ENCODE measurements at regions not wholly inside any gene's neighbourhood (a gene's known extent, or its start where the extent isn't known, plus 50 kb on each side); places are given as distances from the start of the nearest gene placed in this dataset.
"Not testable (repeated sequence)": the region's sequence is repeated elsewhere in the genome, so short reads cannot be mapped to it uniquely, and the experiment has no call there.

DNA sequence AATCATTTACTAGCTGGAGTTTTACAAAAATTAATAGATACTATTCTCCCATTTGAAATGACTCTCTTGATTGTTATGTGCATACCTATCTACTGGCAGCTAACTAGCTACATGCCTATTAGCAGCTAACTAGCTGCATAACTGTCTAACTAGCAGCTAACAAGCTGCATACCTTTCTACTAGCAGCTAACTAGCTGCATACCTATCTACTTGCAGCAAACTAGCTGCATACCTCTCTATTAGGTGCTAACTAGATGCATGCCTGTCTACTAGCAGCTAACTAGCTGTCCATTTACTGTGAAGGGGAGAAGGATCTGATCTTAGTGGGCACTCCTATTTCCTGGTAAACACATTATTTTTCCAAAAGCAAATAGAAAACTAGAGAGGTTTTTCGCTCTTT, 439.4 kb upstream of the PFKP start:
- no peak for DNase-seq (ENCODE audit: low spot score)

DNA sequence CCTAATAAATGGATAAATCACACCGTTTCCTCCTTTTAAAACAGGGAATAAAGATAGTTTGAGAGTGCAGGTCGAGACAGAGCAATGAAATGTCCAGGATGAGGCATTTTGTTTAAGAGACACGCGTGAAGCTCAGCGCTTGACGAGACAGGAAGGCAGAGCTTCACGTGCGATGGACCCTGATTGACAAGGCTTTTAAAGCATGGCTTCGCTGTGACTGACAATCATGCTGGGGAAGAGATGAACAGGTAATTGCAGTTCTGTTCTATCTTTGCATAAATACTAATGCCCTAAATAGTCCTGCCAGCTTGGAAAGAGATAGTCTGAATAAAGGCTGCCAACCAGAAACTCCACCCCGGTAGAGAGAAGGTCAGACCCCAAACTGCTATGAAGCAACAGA, 442.3 kb upstream of the PFKP start:
- DNase-seq (ENCODE audit: low spot score) = no peak

DNA sequence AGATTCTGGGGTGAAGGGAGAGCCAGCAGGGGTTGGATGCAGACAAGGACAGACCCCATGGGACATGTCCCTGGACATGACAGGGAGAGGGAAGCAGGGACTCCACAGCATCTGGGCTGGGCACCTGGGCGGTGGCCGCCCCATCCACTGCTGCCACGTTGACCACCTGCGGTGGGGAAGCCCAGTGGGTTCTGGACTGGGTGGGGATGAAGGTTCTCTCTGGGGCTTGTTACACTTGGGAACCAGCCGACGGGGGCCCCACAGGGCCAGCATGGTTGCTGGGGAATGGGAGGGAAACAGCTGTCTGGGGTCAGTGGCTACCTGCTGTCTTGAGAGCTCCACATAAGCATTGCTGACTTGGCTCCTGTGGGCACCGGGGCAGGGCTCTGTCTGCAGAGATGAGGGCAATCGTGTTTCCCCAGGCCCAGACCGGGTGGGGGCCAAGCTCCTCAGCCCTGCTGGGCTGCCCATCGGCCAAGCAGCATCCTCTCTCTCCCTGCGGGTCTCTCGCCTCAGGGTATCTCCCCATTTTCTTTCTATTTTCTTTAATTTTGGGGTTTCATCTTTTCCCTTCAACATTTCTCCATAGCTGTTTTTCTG, 443.6 kb upstream of the PFKP start:
- DNase-seq (ENCODE audit: low spot score) = no peak

DNA sequence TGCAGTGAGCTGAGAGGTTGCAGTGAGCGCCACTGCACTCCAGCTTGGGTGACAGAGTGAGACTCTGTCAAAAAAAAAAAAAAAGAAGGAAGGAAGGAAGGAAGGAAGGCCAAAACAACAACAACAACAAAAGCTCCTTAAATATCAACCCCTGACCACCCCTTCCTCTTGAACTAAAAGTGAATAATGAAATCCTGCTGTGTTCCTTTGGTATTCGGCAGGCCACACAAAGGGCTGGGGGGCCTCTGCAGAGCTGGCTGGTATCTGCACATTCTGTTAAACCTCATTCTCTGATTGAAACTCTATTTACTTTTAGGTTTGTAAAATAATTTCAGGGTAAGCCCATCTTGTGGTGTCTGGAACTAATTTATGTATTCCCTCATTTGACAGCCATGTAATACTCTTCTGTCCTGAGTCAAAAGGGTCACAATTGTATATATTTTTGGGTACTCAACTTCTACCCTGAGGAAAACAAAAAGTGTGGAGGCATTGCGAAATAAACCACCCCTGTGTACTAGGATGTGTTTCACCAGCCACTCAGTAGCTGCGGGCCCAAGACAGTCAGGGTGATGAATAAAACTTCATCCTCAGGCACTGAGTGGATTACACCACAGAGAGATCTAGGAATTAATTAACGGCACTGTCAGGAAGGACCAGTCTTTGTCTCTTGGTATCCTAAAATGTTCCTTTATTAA, 446.4 kb upstream of the PFKP start:
- no peak for DNase-seq (ENCODE audit: low spot score)

DNA sequence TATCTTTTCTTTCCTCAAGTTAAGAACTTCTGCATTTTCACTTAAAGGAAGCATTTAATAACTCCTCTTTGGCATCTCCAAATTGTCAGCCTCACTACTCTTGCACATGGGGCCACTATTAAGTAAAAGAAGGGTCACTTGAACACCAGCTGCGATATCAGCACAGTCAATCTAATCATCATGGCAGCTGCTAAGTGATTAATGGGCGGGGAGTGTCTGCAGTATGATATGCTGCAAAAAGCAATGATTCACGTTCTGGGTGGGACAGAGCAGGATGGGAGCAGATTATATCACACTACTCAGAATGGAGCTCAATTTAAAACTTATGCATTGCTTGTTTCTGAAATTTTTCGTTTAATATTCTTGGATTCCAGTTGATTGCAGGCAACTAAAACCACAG, 447.4 kb upstream of the PFKP start:
- DNase-seq (ENCODE audit: low spot score) = no peak

DNA sequence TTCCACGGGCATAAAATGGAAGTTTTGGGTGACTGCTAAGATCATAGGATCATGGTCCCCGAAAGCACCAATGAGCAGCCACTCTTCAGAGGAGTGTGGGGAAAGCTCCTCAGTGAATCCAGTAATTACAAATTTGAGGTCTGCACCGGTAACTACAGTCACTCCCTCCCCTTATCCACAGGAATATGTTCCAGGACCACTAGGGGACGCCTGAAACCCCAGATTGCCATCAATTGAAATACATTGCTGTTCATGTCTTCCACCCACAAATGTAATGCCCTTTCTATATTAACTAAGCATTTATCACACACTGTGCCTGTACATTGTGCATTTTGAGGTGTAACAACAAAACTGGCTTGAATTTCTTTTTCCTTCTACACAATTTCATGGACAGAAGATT, 447.9 kb upstream of the PFKP start:
- DNase-seq (ENCODE audit: low spot score) = no peak

DNA sequence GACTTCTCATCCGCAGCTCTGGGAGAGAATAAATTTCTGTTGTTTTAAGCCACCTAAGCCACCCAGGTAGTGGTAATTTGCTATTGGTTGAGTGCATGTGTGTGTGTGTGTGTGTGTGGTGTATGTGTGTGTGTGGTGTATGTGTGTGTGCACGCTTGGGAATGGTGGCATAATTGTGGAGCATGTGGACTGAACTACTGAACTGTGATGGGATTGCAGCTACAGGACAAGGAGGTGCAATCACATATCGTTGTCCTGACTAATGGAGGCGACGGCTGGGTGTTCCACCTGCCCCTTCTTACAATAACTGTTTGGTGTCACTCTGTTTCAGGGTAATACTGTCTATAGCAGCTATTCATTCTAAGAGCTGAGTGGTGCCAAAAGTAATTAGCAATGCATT, 448.7 kb upstream of the PFKP start:
- DNase-seq (ENCODE audit: low spot score) = no peak

DNA sequence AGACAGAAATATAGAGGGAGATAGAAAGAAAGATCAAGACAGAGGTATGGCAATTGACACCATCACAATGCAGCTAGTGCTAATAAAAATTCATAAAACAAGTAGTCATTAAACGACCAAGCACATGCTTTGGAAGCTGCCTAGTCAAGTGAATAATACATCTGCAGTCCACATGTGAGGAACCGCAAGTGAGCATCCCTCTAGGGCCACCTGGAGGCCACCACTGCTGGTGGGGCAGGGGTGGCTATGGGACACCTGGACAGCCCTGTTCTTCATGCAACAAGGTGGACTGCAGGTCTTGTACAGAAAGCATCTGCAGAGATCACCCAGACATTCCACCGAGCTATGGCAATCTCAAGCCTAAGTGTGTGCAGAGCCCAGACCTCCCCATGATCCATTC, 451.1 kb upstream of the PFKP start:
- no peak for DNase-seq (ENCODE audit: low spot score)

DNA sequence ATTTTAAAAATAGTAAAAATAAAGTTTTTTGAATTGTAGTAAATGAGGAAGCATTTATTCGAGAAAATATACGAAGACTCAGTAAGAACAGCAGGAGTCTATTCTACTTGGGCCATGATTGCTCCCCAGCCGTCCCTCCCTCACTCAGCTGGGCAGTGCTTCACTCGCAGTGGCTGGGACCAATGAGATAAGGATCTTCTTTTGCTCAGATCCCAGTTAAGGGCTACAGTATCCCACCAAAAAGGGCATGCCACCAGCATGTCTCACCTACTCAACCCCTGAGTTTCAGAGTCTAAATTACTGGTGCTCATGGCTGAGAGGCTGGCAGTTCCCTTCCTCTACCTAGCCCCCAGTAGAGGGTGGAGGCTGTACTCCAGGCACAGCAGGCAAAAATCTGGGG, 455.7 kb upstream of the PFKP start:
- no peak for DNase-seq (ENCODE audit: low spot score)

DNA sequence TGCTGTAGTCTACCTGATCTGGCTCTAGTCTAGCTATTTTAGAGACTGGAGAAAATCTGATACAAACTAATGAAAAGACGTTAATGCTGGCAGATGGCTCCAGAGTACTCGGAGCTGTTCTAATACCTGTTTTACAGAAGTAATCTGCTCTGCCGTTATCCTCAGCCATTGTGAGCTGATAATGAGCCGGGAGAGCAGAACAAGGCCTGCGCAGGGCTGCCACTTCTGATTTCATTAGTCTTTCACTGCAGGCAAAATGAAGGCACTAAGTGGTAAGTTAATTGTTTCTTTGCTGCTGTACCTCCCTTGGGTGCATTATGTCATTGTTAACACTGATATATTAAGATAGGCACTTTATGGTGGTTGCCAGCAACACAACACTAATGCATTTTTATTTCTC, 456.4 kb upstream of the PFKP start:
- DNase-seq (ENCODE audit: low spot score) = no peak

DNA sequence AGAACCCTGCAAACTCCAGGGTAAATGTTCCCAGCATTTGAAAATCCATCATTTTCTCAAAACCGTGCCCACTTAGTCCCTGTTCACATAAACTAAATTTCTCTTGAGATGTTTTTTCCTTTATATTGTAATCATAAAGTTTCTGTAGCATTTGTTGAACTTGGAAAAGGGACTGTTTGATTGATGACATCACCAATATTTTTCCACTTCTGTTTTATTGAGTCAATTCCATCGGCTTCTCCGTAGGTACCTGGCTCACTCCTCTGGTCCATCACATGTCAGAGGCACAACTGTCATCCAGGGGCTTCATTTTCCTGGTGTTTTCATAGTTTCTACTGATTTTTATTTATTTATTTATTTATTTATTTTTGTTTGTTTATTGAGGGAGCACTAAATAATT, 462.5 kb upstream of the PFKP start:
- DNase-seq (ENCODE audit: low spot score) = no peak

DNA sequence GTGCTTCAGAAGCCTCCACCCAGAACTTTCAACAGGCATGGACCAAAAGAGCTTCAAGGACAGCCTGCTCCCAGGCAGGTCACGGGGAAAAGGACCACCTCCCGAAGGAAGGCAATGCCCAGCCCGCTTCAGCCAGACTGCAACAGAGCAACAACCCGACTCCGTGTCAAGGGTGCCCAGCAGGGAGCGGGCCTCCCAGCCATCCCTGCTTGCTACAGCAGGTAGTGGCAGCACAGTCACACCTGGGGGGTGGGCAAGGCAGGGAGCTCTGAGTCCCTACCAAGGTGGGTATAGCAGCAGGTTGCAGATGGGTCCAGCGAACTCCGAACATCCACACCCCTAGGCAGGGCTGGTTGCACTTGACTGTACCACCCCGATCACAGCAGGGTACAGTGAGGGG, 467.8 kb upstream of the PFKP start:
- DNase-seq (ENCODE audit: low spot score) = no peak

DNA sequence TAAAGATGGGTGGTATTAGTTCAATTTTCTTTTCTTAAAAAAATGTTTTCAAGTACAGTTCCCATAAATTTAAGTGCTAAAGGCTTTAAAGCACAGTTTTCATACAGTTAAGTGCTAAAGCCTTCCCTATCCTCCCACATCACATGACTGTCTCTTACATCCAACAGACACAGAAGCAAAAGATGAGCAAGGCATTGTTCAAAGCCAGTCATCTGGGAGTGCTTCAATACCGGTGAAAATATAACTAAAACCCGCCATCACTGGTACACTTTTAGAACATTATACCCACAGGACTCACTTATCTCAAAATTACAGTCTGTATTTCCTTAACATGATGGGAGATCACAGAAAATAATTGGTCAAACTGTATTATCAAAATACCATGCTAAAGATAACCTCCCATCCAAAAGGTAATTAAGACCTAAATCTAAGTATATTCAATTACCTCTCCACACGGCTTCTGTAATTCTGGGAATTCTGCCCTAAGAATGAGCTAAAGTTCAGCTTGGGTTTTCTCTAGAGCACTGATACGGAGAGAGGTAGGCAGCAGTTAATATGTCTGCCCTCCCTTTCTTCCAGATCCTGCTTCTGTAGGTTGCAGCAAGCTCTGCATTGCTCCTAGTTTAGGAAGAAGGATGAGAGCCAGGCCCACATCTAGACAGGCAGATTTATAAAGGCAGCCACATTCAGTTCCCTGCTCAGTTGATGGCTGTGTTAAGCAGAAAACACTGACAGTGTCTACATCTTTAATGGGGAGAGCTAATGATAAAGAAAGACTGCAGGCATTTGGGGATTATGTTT, 474.8 kb upstream of the PFKP start:
- no peak for DNase-seq (ENCODE audit: low spot score)

DNA sequence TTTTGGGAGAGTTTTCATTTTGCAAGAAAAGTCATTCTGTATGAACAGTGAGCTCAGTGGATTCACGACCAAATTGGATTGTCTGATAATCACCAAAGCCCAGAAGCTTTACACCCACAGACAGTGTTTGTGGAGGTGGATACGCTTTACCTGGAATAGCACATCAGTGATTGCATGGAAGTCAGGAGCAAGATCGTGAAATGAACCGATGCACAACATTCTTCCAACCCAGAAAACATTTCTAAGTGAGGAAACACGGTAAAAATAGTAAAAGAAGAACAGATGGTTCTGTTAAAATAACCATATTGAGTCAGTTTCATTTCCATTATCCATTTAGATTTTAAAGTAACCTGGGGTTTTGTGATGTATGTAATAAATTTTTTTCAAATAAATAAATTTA, 478.2 kb upstream of the PFKP start:
- no peak for DNase-seq (ENCODE audit: low spot score)

DNA sequence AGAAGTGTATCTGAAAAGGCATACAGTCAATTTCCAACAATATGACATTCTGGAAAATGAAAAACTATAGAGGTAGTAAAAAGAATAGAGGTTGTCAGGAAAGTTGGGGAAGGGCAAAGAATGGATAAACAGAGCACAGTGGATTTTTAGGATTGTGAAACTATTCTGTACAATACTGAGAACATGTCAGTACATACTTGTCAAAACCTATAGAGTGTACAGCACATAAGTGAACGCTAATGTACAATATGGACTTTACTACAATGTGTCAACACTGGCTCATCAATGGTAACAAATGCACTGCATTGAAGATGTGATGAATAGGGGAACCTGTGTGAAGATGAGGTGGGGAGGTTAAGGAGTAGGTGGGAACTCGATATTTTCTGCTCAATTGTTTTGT, 483.0 kb upstream of the PFKP start:
- no peak for DNase-seq (ENCODE audit: low spot score)

DNA sequence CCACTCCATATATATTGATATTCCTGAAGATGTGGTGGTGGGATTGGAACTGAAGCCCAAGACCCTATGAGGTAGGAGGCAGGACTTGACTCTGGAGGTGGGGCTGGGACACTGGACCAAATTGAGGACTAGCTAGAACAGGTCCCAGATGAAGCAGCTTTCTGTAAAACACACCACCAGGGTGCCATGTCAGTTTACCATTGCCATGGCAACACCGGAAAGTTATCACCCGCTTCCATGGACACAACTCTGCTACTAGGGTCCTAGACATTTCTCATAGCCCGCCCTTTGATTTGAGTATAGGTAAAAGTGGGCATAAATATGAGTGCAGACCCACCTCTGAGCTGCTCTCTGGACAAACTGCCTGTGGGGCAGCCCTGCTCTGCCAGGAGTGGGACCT, 490.5 kb upstream of the PFKP start:
- no peak for DNase-seq (ENCODE audit: low spot score)

DNA sequence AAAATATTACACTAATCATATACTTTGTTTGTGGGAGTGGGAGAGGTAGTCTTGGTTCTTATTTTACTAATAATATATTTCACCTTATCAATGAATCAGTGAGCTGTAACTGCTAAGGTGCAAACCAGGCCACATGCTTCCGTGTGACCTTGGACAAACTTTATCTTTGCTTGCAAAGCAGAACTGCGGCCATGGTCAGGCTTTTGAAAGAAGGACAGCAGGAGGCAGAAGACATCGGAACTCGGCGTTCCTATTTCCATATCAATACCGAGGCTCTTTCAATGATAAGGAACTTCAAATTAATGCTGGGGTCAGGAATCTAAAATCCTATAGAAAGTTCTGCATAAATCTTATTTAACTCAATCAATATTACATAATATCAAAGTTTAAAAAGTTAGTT, 491.9 kb upstream of the PFKP start:
- DNase-seq (ENCODE audit: low spot score) = no peak

DNA sequence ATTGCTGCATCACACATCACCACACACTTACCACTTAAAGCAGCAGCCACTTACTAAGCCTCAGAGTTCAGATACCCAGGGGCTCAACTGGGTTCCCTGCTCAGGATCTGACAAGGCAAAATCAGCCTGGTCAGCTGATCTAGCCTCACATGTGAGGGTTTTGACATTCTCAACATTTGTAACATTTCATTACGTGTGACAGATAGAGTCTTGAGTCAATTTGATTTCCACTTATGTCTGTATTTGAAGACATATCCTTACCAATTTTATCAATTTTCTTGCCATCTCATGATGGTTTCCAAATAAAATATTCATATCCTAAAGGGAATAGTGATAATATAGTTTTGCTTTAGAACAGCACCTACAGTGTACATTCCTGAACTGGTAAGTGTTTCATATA, 494.7 kb upstream of the PFKP start:
- DNase-seq (ENCODE audit: low spot score) = no peak

DNA sequence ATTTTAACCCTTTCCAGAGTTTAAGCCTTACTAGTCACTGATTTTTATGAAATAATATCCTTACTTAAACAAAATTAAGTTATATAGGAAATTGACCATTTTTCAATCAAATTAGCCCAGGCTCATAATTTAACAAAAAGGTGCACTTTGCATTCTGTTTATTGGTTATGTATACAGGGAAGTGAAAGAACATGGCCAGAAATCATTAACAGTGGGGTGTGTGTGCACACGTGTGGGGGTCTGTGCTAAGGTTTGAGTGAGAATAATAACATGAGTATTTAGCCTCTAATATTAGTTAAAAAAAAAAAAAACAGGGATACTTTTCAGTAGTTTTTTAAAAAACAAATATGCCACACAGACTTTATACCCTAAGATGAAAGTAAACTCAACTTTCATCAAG, 510.5 kb upstream of the PFKP start:
- DNase-seq (ENCODE audit: low spot score) = no peak

DNA sequence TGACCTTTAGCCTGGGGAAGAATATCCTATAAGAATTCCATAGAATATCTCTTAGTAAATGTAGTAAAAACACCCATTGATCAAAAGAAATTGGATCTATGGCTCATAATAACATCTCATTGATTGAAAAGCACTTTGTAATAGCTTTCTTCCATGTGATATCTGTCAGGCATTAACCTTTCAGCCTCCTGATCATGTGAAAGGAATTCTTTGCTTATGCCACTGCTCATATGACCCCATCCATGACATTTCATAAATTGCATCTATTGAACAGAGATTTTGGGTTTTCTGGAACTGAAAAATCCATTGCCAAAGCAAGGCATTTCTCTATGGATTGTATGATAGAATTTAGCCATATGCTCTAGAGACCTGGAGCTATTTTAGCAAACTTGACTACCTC, 519.3 kb upstream of the PFKP start:
- DNase-seq (ENCODE audit: low spot score) = no peak

DNA sequence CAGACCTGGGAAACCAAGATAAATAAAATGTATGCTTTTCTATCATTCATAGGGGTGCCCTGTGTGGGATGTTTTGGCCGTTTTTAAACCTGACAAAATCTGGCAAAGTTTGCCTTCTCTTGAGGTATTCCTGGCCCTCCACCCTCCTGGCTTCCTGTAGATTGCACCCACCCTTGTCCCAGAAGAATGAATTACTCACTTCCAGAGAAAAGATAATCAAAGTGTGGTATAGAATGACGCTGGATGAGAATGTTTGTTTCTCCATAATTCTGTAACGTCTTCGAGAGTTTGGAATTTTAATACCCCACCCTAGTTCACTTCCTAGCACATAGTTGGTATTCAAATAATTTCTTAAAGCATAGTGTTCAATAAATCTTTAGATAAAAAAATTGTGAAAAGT, 519.7 kb upstream of the PFKP start:
- DNase-seq (ENCODE audit: low spot score) = no peak

DNA sequence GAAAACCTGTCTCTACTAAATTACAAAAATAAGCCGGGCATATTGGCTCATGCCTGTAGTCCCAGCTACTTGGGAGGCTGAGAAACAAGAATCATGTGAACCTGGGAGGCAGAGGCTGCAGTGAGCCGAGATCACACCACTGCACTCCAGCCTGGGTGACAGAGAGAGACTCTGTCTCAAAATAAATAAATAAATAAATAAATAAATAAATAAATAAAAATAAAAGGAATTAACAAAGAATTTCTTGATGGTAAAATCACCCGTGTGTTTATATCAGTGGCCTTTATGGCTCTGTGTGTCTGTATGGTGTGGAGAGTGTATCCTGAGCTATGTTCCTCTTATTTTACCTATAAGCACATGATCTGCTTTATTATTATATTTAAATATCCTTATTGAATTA, 520.5 kb upstream of the PFKP start:
- not testable (repeated sequence) for DNase-seq (ENCODE audit: low spot score)

DNA sequence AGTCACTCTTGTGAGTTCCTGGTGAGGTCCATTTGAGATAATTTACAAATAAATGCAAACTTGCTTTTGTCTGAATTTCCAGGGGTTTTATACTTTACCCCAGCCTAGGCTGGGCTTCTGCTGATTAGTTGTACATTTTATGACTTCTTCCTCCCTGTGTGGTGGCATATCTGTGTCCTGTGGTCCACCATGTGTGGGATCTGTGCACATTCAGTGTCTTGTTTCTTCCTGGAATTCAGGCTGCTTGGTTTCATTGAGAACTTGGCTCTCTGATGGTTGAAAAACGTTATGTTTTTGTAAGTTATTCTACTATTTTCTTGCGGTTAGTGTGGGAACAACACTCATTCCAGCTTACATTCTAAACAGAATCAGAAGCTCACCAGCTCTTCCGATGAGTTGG, 523.4 kb upstream of the PFKP start:
- no peak for DNase-seq (ENCODE audit: low spot score)
